GM18520 (cell line): ENCODE measurements at regions not wholly inside any gene's neighbourhood (a gene's known extent, or its start where the extent isn't known, plus 50 kb on each side); places are given as distances from the start of the nearest gene placed in this dataset.

Experiments
- ATAC-seq: cut with Tn5 transposase; IDR thresholded peaks from one replicate; pipeline ENCODE4 v1.9.1; 2021; ENCODE audit not compliant: unreplicated experiment

GRCh38 chr9:118832371-118832770, 536.9 kb downstream of the BRINP1 start:
- no peak for ATAC-seq

DNA sequence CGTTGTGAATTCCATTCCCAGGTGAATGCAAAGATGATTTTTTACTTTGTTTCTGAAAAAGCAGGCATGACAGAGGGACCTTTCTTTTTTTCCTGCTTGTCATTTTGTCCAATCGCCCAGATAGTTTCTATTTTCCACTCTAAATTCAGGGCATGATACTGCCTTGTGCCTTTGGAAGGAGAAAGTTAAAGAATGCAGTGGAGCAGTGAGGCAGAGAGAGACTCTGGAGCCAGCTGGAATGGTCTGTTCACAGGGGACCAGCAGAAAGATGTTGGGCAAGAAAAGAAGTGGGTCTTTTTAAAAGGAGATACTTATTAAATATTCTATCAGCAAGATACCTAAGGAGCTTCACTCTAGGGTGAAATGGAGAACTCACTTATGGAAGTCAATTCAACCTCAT, 532.3 kb downstream of the BRINP1 start:
- ATAC-seq: no peak

DNA sequence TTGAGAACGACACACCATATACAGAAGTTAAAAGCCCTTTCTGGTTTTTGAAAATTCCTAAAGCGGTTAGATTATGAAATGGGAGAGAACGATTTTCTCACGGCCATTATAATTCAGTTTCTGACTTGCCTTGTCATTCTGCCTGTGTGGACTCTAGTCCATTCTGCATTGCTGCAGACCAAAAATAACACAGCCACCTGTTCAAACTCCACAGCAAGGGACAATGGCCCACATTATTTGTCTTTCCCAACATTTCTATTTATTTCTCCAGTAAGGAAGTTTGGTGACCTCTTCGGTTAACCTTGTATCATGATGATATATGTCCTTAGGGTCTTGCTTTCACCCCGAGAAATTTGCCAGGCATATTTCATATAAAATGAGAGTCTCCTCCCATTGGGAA, 497.7 kb downstream of the BRINP1 start:
- ATAC-seq: no peak

DNA sequence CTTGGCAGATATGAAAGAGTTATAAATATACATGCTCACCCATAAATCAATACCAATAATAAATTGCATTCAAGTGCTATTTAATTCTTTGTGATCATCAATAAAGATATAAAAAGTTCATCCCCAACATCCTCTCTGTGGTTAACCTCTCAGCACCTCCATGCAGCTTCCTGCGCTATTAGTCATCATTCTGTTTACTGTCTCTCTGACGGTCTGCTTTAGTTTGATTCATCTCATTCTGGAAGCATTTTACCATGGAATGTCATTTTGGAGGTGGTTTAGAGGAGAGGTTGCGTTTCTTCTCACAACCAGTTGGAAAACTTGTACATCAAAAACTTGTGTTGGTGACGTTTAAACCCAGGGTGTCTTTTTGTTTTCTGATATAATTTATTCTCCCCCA, 486.6 kb downstream of the BRINP1 start:
- ATAC-seq: no peak

DNA sequence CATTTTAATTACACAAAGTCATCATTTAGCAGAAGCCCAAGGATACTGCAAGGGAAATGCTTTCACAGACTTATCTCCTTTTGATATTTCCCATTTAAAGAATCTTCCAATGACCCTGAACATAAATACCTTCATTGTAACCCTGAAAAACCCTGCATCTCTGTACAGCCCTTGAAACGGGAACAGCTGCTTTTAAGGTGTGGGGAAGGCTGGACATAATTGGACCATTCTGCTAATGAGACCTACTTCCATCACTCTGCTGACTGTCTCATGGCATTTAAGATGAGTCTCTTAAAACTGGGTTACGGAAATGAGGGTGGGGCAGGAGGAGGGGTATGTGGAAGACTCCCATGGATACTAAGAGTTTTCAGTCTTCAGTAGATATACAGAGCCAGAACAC, 485.8 kb downstream of the BRINP1 start:
- no peak for ATAC-seq

DNA sequence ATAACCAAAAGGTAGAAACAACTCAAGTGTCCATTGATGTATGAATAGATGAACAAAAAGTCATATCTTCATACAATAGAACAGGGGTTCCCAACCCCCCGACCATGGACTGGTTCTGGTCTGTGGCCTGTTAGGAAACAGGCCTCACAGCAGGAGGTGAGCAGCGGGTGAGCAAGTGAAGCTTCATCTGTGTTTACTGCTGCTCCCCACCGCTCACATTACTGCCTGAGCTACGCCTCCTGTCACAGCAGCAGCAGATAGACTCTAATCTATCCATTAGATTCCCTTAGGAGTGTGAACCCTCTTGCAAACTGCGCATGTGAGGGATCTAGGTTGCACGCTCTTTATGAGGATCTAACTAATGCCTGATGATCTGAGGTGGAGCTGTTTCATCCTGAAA, 478.0 kb downstream of the BRINP1 start:
- no peak for ATAC-seq

DNA sequence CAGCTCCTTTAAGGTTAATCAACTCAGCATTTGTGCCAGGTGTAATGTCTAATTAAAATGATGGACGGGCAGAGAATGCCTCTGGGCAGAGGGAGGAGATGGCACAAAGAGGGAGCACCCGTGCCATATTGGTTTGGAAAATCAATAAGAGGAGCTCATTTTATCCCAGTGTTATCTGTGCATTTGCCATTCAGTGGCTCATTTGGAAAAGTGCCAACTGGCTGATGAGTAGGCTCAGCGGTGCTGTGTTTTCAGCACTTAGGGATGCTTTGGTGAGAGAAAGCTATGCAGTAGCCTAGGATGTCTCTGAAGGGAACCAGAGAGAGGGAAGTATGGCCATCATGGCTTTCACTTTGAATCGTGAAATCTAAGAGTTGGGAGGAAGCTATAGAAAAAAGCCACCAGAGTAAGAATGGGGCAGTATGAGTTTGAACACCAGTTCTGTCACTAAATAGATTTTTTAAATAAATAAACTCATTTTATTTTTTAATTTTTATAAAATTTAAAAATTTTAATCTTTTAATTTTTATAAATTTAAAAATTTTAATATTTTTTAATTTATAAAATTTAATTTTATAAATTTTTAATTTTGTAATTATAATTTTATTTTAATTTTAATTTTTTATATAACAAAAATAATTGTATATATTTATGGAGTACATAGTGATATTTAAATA, 472.8 kb downstream of the BRINP1 start:
- no peak for ATAC-seq

DNA sequence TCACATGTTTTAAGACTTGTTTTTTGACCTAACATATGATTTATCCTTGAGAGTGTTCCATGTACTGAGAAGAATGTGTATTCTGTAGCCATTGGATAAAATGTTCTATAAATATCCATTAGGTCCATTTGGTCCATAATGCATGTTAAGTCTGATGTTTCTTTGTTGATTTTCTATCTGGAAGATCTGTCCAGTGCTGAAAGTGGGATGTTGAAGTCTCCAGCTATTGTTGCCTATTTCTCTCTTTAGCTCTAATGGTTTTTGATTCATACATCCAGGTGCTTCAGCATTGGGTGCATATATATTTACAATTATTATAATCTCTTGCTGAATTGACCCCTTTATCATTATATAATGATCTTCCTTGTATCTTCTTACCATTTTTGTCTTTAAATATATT, 451.1 kb downstream of the BRINP1 start:
- ATAC-seq: no peak

DNA sequence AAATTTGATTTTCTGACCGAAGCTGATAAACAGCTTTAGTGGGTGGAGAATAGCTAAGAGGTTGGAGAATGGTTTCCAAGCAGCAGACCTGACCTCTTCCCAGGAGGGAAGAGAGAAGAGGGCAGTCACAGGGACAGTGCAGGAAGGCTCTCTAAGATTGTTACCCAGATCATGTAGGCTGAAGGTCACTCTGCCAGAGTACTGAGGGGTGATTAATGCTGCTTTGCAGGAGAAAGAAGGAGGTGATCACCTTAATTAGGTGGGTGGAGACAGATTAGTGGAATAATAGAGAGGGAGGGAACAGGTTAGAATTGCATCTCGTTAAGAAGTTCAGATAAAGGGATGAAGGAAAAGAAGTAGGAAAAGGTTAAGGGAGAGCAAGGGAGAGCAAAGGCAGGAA, 440.5 kb downstream of the BRINP1 start:
- no peak for ATAC-seq

DNA sequence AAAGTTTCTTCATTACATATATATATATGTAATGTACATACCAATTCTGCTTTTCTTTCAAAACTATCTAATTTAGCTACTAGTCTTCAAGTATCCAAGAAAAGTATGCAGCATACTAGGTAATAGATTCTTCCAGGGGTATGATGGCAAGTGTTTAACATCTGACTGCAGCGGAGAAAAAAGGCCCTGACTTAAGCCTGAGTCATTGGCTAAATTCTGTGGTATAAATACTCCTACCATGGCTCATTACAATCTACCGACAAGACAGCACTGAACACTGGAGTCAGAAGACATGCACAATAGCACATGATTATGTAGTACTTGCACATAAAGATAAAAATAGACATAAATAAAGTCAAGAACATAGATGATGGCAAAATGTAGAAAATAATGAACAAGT, 439.9 kb downstream of the BRINP1 start:
- no peak for ATAC-seq

DNA sequence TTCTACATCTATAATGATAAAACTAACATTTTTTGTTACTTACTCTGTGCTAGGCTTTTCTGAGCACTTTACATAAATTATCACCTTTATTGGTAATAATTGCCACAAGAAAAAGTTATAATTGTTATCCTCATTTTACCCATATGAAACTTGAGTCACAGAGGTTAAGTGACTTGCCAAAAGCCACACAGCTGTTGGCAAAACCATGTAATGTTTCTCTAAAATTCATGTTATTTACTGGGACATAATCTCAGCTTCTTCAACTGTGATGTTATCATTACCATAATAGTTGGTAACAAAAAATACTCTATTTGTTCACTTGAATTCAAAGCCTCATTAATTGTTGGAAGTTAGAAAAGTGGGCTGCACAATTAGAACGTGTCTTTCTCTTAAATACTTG, 437.3 kb downstream of the BRINP1 start:
- no peak for ATAC-seq

DNA sequence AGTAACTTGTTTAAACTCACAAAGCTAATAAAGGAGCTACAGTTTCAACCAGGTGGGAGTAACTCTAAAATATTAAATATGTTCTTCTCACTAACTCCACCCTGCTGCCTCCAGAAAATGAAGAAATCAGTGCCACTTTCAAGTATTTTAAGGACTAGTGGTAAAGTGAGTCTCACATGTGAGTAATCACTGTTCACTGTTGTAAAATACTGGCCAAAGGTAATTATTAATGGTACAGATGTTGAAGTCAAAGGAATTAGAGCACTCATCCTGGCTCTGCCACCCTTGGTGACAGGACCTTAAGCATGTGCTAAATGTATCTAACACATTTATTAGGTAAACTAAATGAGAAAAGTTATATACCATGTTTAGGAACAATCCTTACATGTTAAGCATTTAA, 430.7 kb downstream of the BRINP1 start:
- no peak for ATAC-seq

DNA sequence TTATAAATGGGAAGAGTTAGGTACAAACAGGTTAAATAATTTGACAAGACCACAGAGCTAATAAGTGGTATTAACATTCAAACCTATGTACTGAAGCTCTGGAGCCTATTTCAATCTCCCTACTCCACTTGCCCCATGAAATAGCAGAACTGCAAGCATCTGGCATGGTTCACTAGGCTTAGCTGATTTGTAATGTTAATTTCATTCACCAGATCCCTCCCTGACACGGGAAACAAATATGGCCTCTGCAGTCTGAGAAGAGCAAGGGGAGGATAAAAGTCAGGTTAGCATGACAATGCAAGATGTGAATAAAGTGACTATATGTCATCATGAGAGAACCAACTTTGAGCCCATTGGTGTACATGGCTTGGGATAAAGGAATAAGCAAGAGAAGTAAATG, 428.8 kb downstream of the BRINP1 start:
- no peak for ATAC-seq

DNA sequence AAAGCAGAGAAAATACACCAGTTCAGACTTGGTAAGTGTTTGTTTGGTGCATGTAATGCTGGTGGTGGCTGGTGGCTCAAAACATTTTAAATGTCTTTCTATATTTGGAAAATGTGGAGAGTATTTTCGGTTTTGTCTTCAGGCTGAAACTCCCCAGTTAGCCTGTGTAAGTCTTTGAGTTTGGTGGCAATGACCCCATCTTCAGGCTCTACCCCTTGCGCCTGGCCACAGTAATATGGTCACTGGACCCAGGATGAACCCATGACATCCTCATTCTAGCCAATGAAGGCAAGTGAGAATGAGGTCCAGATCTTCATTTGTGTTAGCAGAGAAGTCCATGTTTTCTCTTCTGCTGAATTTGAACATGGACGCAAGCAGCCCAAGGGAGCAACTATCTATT, 422.6 kb downstream of the BRINP1 start:
- no peak for ATAC-seq

DNA sequence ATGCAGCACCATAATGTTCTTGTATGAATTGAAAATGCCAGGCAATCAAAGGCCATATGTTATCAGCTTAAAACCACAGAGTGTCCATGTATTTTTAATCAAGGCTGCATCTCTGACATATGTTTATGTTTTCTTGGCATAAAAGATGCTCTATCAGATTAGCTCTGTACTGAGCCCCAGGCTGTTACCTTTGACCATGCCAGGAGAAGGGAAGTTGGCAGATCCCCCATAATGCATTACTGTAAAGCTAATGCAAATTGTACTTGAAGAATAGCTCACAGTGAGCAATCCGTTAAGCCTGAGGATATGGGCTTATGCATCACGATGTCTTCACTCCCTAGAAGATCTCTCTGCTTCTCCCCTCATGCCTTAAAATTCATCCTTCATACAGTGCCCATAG, 414.4 kb downstream of the BRINP1 start:
- no peak for ATAC-seq

DNA sequence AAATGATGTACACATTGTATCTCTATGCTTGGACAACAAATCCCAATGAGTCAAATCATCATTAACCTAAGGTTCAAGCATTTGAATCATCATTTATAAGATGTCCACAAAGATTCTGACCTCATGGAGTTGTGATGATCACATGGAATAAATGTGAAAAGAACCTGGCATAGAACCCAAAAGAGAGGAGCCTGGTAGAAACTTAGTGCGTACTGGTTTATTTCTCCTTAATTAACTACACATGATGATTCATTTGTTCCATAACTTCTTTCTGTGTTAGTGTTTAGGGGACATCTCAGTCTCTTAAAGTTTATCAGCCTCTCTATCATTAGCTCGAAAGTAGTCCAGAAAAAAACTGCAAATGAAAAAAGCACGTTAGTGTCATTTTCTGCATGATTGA, 411.6 kb downstream of the BRINP1 start:
- ATAC-seq: no peak

- no peak for ATAC-seq
Observed at GRCh38 chr9:118959366-118959765, 409.9 kb downstream of the BRINP1 start.

DNA sequence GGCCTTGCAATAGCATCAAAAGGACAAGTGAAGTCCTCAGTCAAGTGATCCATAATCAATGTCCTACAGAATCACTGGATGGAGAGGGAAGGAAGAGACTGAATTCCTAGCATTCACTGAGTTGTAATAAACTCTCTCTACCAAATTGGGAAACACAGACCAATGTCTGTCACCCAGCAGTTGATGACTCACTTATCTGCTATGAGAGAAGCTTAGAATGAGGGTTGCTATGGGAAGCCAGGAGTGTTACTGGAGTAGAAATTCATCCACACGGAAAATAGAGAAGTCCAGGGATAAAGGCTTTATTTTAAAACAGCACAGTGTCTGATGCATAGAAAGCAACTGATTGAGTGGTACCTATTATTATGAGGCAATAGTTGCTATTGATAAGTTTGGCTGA, 407.4 kb downstream of the BRINP1 start:
- no peak for ATAC-seq

DNA sequence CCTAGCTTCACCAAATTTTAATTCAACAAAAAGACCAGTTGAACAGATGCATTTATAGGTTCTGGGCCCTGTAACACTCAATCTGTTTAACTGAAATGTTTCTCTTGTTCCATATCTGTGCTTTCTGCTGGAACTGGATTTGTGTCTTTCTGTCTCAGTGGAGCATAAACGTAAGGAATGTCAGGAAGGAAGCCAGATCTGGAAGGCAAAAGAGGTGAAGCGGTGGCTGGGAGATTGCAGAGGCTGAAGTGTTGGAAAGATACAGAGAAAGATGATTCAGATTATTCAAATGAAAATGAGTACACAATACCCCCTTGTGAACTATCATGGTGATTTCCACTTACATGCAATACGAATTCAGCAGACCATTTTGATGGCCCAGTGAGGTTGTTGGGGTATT, 406.8 kb downstream of the BRINP1 start:
- ATAC-seq: no peak

GRCh38 chr9:118963674-118964073, 405.6 kb downstream of the BRINP1 start:
- ATAC-seq: no peak

GRCh38 chr9:118967901-118968300, 401.3 kb downstream of the BRINP1 start:
- no peak for ATAC-seq

DNA sequence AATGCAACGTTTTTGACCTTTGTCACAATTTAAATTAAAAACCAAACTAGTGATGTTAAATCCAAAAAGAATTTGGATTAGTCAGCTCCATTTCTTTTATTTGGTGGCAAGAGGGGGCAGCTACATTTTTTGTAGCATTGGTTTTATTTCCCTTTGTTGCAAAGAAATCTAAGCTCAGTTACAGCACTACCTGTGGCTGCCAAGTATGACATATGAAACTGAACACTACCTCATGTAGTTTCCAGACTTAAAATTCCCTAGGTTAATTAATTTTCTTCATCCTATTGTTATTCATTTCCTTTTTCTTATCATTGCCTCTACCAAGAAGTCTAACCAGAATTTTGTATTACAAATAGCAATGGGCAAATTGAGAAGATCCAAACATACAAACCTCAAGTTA, 393.5 kb downstream of the BRINP1 start:
- ATAC-seq: no peak

- no peak for ATAC-seq
Observed at GRCh38 chr9:118976160-118976559, 393.1 kb downstream of the BRINP1 start.

GRCh38 chr9:118984607-118985006, 384.6 kb downstream of the BRINP1 start:
- ATAC-seq: no peak
